NB4 (cell line): ENCODE measurements at regions not wholly inside any gene's neighbourhood (a gene's known extent, or its start where the extent isn't known, plus 50 kb on each side); places are given as distances from the start of the nearest gene placed in this dataset.

Experiments used
- DNase-seq: peaks from one replicate; pipeline ENCODE4 v3.0.0; 2010; ENCODE audit warnings: low read depth
- H3K4me3 ChIP-seq: one replicate; pipeline ENCODE4 v1.5.1; 2011; ENCODE audit warnings: mild to moderate bottlenecking, low read depth, low read length, moderate library complexity
- MYC ChIP-seq: IDR thresholded peaks from 2 replicates; pipeline ENCODE4 v1.6.1; 2011; ENCODE audit warnings: low read depth, low read length
- POLR2A ChIP-seq: IDR thresholded peaks from 2 replicates; pipeline ENCODE4 v1.6.1; 2011; ENCODE audit warnings: mild to moderate bottlenecking; ENCODE audit not compliant: insufficient read length; ENCODE audit errors: extremely low read depth
- TF ChIP-seq, protein P1 (sequence below): IDR thresholded peaks from one replicate; pipeline ENCODE4 v1.5.1; 2012; ENCODE audit warnings: low read depth, low read length
- TF ChIP-seq, protein P2 (sequence below): IDR thresholded peaks from 2 replicates; pipeline ENCODE4 v1.6.1; 2011; ENCODE audit warnings: low read depth, low read length

DNA sequence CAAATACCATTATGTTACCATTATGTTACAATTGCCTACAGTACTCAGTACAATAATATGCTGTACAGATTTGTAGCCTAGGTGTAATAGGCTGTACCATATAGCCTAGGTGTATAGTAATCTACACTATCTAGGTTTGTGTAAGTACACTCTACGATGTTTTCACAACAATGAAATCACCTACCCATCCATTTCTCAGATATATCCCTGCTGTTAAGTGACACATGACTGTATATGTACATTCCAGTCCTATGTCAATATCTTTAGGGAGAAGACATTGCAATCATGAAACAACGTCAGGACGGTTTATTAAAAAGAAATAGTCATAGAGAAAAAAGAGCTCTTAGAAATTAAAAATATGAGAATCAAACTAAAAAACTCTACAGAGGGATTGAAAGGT lies 119.0 kb upstream of the CDC42EP3 start:
- no peak overlapping the region for H3K4me3 ChIP-seq
- DNase-seq, result no peak
- TF ChIP-seq MYC, result no peak
- TF ChIP-seq, protein P1, sequence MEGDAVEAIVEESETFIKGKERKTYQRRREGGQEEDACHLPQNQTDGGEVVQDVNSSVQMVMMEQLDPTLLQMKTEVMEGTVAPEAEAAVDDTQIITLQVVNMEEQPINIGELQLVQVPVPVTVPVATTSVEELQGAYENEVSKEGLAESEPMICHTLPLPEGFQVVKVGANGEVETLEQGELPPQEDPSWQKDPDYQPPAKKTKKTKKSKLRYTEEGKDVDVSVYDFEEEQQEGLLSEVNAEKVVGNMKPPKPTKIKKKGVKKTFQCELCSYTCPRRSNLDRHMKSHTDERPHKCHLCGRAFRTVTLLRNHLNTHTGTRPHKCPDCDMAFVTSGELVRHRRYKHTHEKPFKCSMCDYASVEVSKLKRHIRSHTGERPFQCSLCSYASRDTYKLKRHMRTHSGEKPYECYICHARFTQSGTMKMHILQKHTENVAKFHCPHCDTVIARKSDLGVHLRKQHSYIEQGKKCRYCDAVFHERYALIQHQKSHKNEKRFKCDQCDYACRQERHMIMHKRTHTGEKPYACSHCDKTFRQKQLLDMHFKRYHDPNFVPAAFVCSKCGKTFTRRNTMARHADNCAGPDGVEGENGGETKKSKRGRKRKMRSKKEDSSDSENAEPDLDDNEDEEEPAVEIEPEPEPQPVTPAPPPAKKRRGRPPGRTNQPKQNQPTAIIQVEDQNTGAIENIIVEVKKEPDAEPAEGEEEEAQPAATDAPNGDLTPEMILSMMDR, result no peak
- TF ChIP-seq, protein P2, sequence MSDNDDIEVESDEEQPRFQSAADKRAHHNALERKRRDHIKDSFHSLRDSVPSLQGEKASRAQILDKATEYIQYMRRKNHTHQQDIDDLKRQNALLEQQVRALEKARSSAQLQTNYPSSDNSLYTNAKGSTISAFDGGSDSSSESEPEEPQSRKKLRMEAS, result no peak
- no peak for TF ChIP-seq POLR2A

DNA sequence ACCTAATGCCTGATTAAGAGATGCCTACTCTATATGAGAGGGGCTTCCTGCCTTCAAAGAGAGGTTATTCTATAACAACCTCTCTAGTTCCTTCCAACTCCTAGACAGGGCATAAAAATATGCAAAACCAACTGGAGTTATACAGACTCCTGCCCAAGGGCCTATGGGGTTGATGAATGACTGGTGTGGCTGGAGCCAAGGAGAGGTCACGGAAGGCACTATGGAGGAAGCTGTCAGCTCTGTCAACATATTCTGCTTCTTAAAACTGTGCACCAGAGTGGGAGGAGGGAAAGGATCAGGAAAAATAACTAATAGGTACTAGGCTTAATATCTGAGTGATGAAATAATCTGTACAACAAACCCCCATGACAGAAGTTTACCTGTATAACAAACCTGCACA lies 120.9 kb upstream of the CDC42EP3 start:
- TF ChIP-seq POLR2A (no peak), MYC (no peak)
- TF ChIP-seq, protein P1, result no peak
- TF ChIP-seq, protein P2, result no peak
- no peak overlapping the region for H3K4me3 ChIP-seq
- DNase-seq, result no peak

DNA sequence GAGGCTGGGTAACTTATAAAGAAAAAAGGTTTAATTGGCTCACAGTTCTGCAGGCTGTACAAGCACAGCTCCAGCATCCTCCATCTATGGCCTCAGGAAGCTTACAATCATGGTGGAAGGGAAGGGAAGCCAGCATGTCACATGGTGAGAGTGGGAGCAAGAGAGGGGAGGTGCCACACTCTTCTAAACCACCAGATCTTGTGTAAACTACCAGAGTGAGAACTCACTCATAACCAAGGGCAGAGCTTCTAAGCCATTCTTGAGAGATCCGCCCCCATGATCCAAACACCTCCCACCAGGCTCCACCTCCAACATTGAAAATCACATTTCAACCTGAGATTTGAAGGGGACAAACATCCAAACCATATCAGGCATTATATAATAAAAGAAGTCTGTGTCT lies 121.6 kb upstream of the CDC42EP3 start:
- no peak overlapping the region for H3K4me3 ChIP-seq
- no peak for DNase-seq
- TF ChIP-seq MYC (no peak), POLR2A (no peak)
- TF ChIP-seq, protein P2, result no peak
- TF ChIP-seq, protein P1, result no peak

DNA sequence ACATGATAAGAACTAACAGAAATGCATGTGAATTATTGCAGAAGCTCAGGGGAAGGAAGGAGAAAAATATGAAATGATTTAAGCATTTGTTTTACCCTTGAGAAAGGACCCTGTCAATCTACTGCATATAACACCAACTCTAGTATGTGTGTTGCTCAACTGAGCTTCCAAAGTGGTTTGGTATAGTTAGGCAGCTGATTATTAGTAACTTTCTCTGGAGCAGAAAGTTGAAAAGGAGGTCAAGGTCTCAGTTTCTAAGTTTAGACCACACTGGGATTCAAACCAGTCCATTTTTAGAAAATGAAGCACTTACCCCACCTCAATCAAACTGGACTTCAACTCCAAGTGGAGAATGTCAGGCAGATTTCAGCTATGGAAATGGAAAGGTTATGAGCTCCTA lies 123.3 kb upstream of the CDC42EP3 start:
- H3K4me3 ChIP-seq, result no peak overlapping the region
- DNase-seq, result no peak
- TF ChIP-seq MYC, result no peak
- TF ChIP-seq, protein P1, result no peak
- TF ChIP-seq POLR2A, result no peak
- TF ChIP-seq, protein P2, result no peak

DNA sequence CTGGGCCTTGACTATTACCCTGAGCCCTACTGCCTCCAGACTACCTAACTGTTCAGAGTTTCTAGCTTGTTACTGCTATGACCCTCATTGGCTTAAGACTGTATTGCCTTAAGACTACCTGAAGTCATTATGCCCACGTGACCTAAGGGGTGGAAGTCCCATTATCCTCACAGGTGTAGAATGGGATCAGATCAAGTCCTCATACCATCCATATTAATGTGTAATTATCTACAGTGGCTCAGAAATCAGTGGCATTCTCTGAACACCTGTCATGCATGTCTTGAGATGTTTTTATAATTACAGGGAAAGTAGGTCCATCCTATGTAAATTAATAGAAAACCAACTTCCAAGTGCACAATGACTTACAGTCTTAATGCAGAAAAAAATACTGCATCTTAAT lies 124.0 kb upstream of the CDC42EP3 start:
- DNase-seq, result no peak
- no peak overlapping the region for H3K4me3 ChIP-seq
- TF ChIP-seq, protein P1, result no peak

DNA sequence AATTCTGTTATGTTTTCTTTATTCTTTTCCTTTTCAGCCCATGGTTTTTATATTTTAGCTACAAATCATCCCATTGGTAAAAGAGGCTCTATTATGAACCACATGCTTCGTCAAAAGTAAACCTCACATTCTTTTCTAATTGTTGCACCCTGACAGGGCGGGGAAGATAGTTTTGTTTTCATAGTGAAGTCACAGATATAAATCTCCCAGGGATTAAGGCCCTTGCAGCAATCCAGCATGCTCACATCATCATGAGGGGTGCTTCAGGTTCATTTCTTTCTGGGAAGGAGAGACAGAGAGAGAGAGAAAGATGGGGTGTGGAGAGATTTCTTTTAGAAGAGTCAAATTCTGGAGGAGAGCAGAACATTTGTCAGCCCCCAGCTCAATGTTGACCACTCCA lies 124.5 kb upstream of the CDC42EP3 start:
- DNase-seq, result no peak
- H3K4me3 ChIP-seq, result no peak overlapping the region
- TF ChIP-seq, protein P1, result no peak
- TF ChIP-seq POLR2A (no peak), MYC (no peak)
- TF ChIP-seq, protein P2, result no peak
